ENCODE measurements at regions not wholly inside any gene's neighbourhood (a gene's known extent, or its start where the extent isn't known, plus 50 kb on each side); places are given as distances from the start of the nearest gene placed in this dataset.

- TF ChIP-seq POLR2A (IDR thresholded peaks at IDR 0.05) (no peak), CTCF (IDR thresholded peaks at IDR 0.05) (no peak)
Measured at GRCh38 chr1:222106377-222106776, 364.5 kb upstream of the DUSP10 start.

Data from uterus (tissue), 2 donors.